Activated T-cell treated with anti-CD3 and anti-CD28 coated beads, Interleukin-2, amount 50 U/mL, for 72 hours (primary cell): ENCODE measurements at regions not wholly inside any gene's neighbourhood (a gene's known extent, or its start where the extent isn't known, plus 50 kb on each side); places are given as distances from the start of the nearest gene placed in this dataset.

Experiments
- ATAC-seq, 2 donors: fragments of 150-1000 bp; cut with Tn5 transposase; replicated peaks in 1 of 2; 2 replicates each; pipeline ENCODE4 v1.10.0; 2021; ENCODE audit warnings: moderate library complexity in 2 of 2, mild to moderate bottlenecking in 1 of 2
- DNase-seq, 2 donors: peaks; one replicate each; pipeline ENCODE4 v3.0.0; 2021 to 2022; ENCODE audit warnings: mixed read lengths in 1 of 2
- H3K27ac Mint-ChIP-seq: one replicate; pipeline ENCODE4 v1.8.0; 2022; ENCODE audit warnings: mild to moderate bottlenecking, moderate library complexity, mixed read lengths
- H3K27me3 Mint-ChIP-seq: one replicate; pipeline ENCODE4 v1.8.0; 2022; ENCODE audit warnings: low read depth, mixed read lengths
- H3K36me3 Mint-ChIP-seq, 2 donors: one replicate each; pipeline ENCODE4 v1.8.0; 2022; ENCODE audit warnings: mixed read lengths in 2 of 2, mild to moderate bottlenecking in 1 of 2; ENCODE audit not compliant: insufficient read depth in 2 of 2
- H3K4me1 Mint-ChIP-seq: one replicate; pipeline ENCODE4 v1.8.0; 2022; ENCODE audit warnings: low read depth, mixed read lengths
- H3K4me3 Mint-ChIP-seq, 2 donors: one replicate each; pipeline ENCODE4 v1.8.0; 2022; ENCODE audit warnings: mild to moderate bottlenecking in 2 of 2, mixed read lengths in 2 of 2, moderate library complexity in 2 of 2
- H3K9me3 Mint-ChIP-seq, 2 donors: one replicate each; pipeline ENCODE4 v1.8.0; 2022; ENCODE audit warnings: mixed read lengths in 2 of 2

DNA sequence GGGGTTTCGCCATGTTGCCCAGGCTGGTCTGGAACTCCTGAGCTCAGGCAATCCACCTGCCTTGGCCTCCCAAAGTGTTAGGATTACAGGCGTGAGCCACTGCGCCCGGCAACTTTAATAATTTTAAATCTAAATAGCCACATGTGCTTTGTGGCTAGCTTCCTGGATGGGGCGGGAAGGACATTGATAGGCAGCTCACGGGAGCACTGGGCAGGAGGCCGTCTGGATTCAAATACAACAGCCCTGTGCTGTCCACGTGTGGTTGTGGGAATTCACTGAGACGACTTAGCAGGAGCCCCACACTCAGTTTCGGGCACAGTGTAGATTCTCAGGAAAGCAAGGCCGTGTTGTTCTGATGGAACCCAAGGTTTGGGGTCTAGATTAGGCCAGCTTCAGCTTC, 177.1 kb downstream of the ETS2 start:
- Mint-ChIP-seq H3K27me3 (peaks cover 40% of the 10 kb centered on the region), H3K4me3 (no peak overlapping the region), H3K9me3 (no peaks in the 10 kb centered on the region), H3K36me3 (peaks cover 3 to 4% of the 10 kb centered on the region in 2 donors), H3K4me1 (peaks cover 60% of the 10 kb centered on the region), H3K27ac (no peak overlapping the region)
- ATAC-seq, result no peak
- no peak for DNase-seq

DNA sequence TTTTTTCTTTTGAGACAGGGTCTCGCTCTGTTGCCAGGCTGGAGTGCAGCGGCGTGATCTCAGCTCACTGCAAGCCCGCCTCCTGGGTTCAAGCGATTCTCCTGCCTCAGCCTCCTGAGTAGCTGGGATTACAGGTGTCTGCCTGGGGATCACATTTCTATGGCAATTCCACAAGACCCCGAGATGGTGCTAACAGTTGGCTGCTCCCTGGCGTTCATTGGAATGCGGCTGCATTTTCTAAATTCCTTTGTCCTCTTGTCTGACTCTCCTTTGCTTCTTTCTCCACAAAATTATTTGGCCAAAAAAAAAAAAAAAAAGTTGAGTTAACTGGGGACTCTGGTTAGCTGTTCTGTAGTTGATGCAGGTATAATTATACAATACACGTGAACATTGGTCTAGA, 176.4 kb downstream of the ETS2 start:
- no peak for DNase-seq
- no peak overlapping the region for H3K27ac Mint-ChIP-seq
- H3K4me3 Mint-ChIP-seq, result no peak overlapping the region
- H3K4me1 Mint-ChIP-seq, result peaks cover 59% of the 10 kb centered on the region
- ATAC-seq, result no peak
- H3K9me3 Mint-ChIP-seq, result no peaks in the 10 kb centered on the region
- H3K36me3 Mint-ChIP-seq, result peaks cover 3 to 4% of the 10 kb centered on the region in 2 donors
- peaks cover 34% of the 10 kb centered on the region for H3K27me3 Mint-ChIP-seq

DNA sequence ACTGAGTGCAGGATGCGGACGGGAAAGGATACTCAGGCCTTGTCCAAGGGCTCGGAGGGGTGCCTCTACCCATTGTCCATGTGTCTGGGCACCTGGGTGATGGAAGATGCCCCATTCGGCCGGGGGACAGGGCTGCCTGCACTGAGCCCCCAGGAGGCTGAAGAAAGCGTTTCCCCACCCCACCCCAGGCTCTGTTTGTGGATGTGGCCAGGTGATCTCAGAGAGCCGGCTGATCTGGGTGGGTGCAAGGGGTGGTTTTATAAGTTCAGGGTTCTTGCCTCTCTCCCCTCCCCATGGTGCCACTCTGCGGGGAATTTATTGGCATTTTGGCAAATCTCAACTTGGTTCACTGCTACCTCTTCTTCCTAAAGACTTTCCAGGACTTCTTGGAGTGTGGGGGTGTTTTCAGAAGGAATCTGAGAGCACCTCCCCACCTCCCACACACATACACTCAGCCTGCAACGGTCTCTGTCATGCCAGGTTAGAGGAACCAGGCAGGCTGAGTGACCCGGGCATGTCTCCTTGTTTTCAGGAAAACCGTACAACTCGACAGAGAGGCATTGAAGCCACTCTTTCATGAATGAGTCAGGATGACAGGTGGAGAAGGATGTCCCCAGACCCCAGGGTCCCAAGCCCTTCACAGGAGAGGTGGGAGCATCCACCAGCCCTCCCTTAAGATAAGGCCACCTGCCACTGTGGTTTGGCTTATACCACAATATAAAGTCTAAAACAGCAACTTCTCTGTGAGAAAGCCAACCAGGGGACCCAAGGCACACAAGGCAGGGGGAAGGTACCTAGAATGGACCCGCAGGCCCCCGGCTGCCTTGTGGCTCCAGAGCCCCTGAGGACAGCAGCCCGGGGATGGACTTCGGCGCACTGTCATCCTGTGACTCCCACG, 174.9 kb downstream of the ETS2 start:
- Mint-ChIP-seq H3K36me3 (peaks cover 0 to 3% of the 10 kb centered on the region in 2 donors), H3K4me3 (peak overlapping the region; percentile 52 to 64), H3K4me1 (peaks cover 52% of the 10 kb centered on the region), H3K27ac (no peak overlapping the region), H3K27me3 (peaks cover 27% of the 10 kb centered on the region), H3K9me3 (no peaks in the 10 kb centered on the region)
- ATAC-seq (no peak), DNase-seq (peak in 1 of 2 donors; percentile 27)

DNA sequence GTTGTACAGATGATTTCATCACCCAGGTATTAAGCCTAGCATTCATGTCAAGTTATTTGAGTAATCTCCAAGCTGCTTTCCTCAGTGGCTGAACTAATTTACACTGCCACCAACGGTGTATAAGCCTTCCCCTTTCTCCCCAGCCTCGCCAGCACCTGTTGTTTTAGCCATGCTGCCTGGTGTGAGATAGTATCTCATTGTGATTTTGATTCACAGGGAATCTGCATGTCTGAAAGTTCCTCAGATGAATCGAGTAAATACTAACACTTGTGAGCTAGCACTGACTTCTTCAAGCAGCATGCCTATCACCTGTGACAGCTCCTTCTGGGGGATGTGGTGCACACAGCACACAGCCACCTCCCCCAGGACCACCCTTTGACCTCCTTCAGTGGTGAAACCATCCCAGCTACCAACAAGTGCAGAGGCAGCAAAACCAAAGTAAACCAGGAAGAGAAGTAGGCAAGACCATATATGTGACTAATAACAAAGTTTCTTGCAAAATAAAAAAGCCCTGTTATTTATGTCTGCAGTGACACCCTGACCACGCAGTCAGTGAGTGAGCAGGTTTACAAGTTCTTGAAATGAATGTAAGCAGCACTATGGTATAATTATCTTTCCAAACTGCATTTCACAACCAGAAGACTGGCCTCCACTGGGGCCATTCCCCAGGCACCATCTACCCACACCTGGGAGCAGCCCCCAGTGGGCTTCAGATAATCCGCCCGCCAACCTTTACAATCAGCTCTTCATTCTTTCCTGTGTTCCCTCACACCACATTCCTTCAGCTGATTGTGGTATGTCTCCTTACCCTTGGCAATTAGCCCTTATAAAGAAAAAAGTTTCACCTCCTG, 173.8 kb downstream of the ETS2 start:
- Mint-ChIP-seq H3K27ac (no peak overlapping the region), H3K4me1 (peaks cover 40% of the 10 kb centered on the region), H3K9me3 (no peaks in the 10 kb centered on the region), H3K27me3 (peaks cover 27% of the 10 kb centered on the region), H3K36me3 (peaks cover 0 to 3% of the 10 kb centered on the region in 2 donors), H3K4me3 (peak overlapping the region; percentile 52 to 64)
- DNase-seq (peak; percentile 45 to 65), ATAC-seq (peak; percentile 91 to 94)

DNA sequence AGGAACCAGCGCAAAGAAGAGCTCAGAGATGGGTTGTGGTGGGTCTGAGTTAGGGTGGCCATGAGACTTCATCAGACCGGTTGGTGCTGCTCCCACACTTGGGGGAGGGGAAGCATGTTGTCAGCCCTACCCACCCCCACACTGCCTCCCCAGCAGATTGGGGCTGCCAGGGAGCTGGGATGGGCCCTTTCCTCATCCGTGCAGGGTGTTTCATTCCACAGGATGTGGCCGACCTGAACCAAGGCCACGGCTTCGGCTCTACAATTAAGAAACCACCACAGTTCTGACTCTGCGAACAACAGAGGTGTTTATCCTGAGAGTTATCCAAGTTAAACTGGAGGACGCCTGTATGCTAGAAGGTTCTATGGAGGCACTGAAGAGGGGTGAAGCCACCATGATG, 171.2 kb downstream of the ETS2 start:
- no peak for ATAC-seq
- no peak overlapping the region for H3K27ac Mint-ChIP-seq
- H3K4me1 Mint-ChIP-seq, result peaks cover 36% of the 10 kb centered on the region

DNA sequence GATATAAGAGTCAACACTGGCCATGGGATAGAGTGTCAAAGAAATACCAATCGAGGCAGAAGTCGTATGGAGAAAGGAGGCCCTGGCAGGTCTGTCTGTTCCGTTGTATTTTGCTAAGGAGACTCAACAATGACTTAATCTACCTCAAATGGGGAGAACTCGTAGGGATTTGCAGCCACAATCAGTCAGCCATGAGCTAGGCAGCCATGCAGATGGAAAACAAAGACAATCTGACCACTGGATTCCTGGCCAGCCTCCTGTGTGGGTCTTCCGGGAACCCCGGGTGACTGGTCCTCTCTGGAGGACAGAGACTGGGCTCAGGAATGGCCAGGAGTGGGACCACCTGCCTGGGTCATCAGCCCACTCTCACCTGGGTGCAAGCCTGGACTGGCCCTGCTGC, 167.8 kb downstream of the ETS2 start:
- H3K27ac Mint-ChIP-seq, result no peak overlapping the region
- DNase-seq (no peak), ATAC-seq (no peak)
- H3K9me3 Mint-ChIP-seq, result peaks cover 0 to 2% of the 10 kb centered on the region in 2 donors
- no peaks in the 10 kb centered on the region for H3K27me3 Mint-ChIP-seq
- H3K4me1 Mint-ChIP-seq, result peaks cover 15% of the 10 kb centered on the region
- no peak overlapping the region for H3K4me3 Mint-ChIP-seq
- H3K36me3 Mint-ChIP-seq, result no peaks in the 10 kb centered on the region

More for the DNA sequence above, 171.2 kb downstream of the ETS2 start:
- Mint-ChIP-seq H3K27me3 (peaks cover 15% of the 10 kb centered on the region), H3K4me3 (no peak overlapping the region), H3K36me3 (no peaks in the 10 kb centered on the region), H3K9me3 (peaks cover 0 to 2% of the 10 kb centered on the region in 2 donors)
- no peak for DNase-seq

DNA sequence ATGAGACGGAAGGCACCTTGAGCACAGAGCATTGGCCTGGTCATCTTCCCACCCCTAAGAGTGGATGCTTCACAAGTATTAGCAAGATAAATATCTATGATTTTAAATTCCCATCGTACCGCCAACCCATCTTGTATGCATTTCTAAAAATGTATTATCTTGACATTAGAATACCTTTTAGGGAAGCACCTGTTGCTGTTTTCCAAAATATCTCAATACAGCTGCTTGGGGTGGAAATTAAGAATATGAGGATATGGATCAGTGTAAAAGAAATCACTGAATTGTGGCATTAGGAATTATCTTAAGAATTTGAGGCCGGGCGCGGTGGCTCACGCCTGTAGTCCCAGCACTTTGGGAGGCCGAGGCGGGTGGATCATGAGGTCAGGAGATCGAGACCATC, 166.3 kb downstream of the ETS2 start:
- no peaks in the 10 kb centered on the region for H3K27me3 Mint-ChIP-seq
- DNase-seq (no peak), ATAC-seq (no peak)
- H3K4me3 Mint-ChIP-seq, result no peak overlapping the region
- H3K27ac Mint-ChIP-seq, result no peak overlapping the region
- H3K9me3 Mint-ChIP-seq, result peaks cover 0 to 2% of the 10 kb centered on the region in 2 donors
- peaks cover 13% of the 10 kb centered on the region for H3K4me1 Mint-ChIP-seq
- no peaks in the 10 kb centered on the region for H3K36me3 Mint-ChIP-seq

DNA sequence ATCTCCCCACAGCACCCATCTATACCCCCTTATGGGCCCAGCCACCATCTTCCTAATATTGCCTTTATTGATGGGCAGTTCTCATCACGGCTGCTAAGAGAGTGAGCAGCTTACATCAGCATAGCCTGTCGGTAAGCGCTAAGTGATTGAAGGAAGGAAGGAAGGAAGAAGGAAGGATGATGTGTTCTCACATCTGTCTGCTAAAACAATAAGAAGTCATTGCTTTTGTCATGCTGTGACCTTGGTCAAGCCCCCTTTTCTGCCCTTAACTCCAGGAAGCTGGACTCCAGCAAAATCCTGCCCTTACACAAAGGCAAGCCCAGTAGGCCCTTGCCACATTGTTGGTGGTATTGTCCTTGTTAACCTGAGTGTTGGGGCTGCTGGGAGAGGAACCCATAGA, 165.0 kb downstream of the ETS2 start:
- Mint-ChIP-seq H3K4me1 (peaks cover 13% of the 10 kb centered on the region), H3K4me3 (no peak overlapping the region), H3K9me3 (peaks cover 0 to 2% of the 10 kb centered on the region in 2 donors), H3K36me3 (no peaks in the 10 kb centered on the region), H3K27ac (no peak overlapping the region), H3K27me3 (no peaks in the 10 kb centered on the region)
- DNase-seq (no peak), ATAC-seq (no peak)

DNA sequence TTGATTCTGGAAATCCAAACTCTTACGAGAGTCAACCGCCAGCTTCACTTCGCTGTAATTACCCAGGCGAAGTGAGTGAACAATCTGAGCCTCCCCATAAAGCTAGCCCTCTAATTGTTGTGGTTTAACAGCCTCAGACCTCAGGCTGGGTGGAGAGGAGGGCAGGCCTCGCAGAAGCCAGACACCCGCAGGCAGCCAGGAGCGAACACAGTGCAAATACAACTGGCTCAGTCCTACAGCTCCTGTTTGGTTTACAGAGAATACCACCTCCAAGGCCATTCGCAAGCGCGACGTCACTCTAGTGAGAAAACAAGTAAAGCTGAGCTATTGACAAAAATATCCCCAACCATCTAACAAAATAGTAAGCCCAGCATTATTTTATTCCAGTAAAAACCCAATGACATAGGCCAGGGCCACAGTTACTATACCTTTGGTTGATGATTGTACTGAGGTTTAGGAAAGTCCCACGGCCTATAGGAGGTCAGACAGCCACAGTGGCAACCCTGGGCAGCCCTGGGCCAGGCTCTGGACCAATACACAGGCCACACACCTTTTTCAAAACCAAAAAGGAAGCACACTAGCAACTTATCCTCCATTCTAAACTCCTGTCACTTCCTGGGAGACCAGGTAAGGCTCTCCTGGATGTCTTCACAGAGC, 163.3 kb downstream of the ETS2 start:
- peaks cover 0 to 2% of the 10 kb centered on the region in 2 donors for H3K9me3 Mint-ChIP-seq
- H3K27me3 Mint-ChIP-seq, result no peaks in the 10 kb centered on the region
- ATAC-seq (peak; percentile 37 to 78), DNase-seq (no peak)
- peaks cover 13% of the 10 kb centered on the region for H3K4me1 Mint-ChIP-seq
- no peak overlapping the region for H3K4me3 Mint-ChIP-seq
- H3K36me3 Mint-ChIP-seq, result no peaks in the 10 kb centered on the region
- H3K27ac Mint-ChIP-seq, result no peak overlapping the region

DNA sequence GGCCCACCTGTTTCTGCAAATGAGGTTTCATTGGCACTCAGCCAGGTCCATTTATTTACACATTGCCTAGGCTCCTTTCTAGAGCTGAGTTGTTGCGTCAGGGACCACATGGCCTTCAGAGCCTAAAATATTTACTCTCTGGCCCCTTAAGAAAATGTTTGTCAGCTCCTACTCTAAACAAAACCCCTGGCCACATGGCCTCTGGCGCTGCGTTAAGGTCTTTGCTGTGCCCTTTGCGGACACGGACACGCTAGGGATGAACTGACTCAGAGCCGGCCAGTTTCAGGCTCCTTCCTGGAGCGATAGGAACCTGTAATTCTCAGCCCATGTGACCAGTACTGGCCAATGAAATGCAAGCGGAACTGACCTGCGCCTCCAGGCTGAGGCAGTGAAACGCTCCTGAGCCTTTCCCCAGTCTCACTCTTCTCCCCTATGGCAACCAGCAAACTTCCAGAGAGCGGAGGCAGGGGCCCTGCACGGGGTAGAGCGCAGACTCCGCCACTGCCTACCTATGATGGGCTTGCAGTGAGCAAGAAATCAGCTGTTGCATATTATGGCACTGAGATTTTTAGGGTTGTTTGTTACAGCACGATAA, 160.3 kb downstream of the ETS2 start:
- DNase-seq (no peak), ATAC-seq (no peak)
- no peak overlapping the region for H3K27ac Mint-ChIP-seq
- peaks cover 9 to 10% of the 10 kb centered on the region in 2 donors for H3K36me3 Mint-ChIP-seq
- H3K4me3 Mint-ChIP-seq, result no peak overlapping the region
- peaks cover 4 to 6% of the 10 kb centered on the region in 2 donors for H3K9me3 Mint-ChIP-seq
- no peaks in the 10 kb centered on the region for H3K27me3 Mint-ChIP-seq
- peaks cover 13% of the 10 kb centered on the region for H3K4me1 Mint-ChIP-seq

DNA sequence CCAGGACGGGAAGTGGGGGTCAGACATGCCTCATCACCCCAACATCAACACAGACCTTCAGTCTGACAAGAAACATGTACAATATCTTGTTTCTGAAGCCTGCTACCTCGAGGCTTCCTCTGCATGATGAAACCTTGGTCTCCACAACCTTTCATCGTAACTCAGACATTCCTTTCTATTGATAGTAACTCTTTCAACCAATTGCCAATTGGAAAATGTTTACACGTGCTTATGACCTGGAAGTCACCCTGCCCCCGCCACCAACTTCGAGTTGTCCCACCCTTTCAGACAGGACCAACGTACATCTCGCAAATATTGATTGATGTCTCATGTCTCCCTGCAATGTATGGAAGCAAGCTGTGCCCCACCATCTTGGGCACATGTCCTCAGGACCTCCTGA, 159.5 kb downstream of the ETS2 start:
- H3K27ac Mint-ChIP-seq, result no peak overlapping the region
- peaks cover 20% of the 10 kb centered on the region for H3K4me1 Mint-ChIP-seq
- H3K4me3 Mint-ChIP-seq, result no peak overlapping the region
- DNase-seq (no peak), ATAC-seq (no peak)
- no peaks in the 10 kb centered on the region for H3K27me3 Mint-ChIP-seq
- H3K36me3 Mint-ChIP-seq, result peaks cover 9 to 10% of the 10 kb centered on the region in 2 donors
- peaks cover 4 to 6% of the 10 kb centered on the region in 2 donors for H3K9me3 Mint-ChIP-seq

DNA sequence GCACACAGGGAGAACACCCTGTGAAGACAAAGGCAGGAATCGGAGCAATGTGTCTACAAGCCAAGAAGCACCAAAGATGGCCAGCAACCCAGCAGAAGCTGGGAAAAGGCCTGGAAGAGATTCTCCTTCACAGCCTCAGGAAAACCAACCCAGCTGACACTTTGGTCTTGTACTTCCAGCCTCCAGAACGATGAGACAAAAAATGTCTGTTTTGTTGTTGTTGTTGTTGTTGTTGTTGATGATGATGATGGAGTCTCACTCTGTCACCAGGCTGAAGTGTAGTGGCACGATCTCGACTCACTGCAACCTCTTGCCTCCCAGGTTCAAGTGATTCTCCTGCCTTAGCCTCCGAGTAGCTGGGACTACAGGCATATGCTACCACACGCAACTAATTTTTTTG, 157.3 kb downstream of the ETS2 start:
- H3K4me1 Mint-ChIP-seq, result peaks cover 29% of the 10 kb centered on the region
- H3K4me3 Mint-ChIP-seq, result no peak overlapping the region
- no peaks in the 10 kb centered on the region for H3K27me3 Mint-ChIP-seq
- peaks cover 4 to 6% of the 10 kb centered on the region in 2 donors for H3K9me3 Mint-ChIP-seq
- no peak overlapping the region for H3K27ac Mint-ChIP-seq
- no peak for ATAC-seq
- no peak for DNase-seq
- peaks cover 10 to 12% of the 10 kb centered on the region in 2 donors for H3K36me3 Mint-ChIP-seq
